ENCODE measurements at regions not wholly inside any gene's neighbourhood (a gene's known extent, or its start where the extent isn't known, plus 50 kb on each side); places are given as distances from the start of the nearest gene placed in this dataset.

DNA sequence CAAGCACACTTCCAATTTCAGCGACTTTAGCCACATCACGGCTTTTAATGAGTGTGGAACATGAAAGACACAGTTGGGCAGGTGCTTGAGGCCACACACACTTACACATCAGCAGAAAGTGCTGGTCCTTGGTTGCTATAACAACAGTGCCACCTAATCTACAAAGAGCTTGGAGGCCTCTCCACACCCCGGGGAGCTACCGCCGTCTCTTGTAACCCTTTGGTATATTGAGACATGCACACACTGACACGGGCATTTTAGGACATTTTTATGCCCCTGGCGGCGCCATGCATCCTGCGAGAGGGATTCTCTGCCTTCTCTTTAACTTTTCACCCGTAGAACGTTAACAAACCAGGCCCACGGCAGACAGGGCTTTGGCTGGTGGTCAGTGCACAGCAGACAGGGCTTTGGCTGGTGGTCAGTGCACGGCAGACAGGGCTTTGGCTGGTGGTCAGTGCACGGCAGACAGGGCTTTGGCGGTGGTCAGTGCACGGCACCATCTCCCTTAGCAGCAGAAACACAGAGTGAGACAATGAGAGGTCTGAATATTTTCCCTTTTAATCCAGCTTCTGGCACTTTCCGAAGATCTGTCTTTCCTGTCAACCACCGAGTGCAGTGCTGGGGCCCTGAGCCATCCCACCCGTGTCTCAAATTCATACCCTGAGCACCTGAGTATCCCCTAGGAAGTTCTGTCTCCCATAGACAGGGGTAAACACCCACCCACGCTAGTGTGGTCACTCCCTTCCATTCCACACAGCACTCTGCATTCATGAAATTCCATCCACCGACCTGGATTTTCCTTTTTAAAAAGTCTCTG is 116.6 kb upstream of the RPS6KA2 start:
- in situ Hi-C loops (cut with MboI; ENCODE audit: low sequenced_read_pairs): no loop called here
- no peaks in the 10 kb centered on the region for H3K27me3 ChIP-seq (ENCODE audit: low read depth)
- no peaks in the 10 kb centered on the region for H3K4me1 ChIP-seq
- no peaks in the 10 kb centered on the region for H3K36me3 ChIP-seq (replicated peaks)
- DNase-seq (ENCODE audit: low spot score in 2 of 2): no peak
- H3K9me3 ChIP-seq: no peaks in the 10 kb centered on the region
- no peak overlapping the region for H3K4me3 ChIP-seq

DNA sequence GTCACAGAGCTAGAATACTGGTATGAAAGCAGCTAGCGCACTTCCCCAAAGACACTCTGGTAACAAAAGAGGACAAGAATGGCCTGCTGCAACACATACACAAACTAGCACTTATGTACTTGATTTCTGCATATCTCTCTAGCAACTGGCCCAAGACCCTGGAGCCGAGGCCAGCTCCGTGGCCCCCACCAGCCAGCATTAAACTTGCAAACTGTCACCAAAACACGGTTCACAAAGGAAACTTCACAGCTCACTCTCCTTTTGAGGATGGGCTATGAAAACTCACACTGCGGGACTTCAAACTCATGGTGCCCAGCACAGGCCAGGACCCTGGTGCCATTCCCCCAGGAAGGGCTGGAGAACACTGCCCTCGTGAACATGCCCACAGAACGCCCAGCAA is 115.9 kb upstream of the RPS6KA2 start:
- DNase-seq (ENCODE audit: low spot score in 2 of 2): no peak
- no peak overlapping the region for H3K4me3 ChIP-seq
- H3K36me3 ChIP-seq (replicated peaks): no peaks in the 10 kb centered on the region
- in situ Hi-C loops (cut with MboI; ENCODE audit: low sequenced_read_pairs): no loop called here
- no peaks in the 10 kb centered on the region for H3K27me3 ChIP-seq (ENCODE audit: low read depth)
- H3K9me3 ChIP-seq: no peaks in the 10 kb centered on the region
- no peaks in the 10 kb centered on the region for H3K4me1 ChIP-seq

DNA sequence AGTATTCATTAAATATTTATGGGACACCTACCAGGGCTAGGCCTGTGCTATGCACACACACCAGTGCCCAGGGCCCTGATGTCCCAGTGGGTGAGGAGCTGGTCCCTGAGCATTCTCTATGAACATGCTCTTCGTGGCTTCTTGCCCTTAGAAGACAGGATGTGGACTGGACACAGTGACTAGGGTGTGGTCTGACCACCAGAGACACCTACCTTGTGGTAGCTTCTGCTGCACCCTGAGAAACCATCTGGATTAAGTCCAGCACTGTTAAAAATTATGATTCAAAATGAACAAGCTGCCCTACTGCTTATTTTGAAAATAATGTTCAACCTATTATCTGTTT is 112.9 kb upstream of the RPS6KA2 start:
- H3K4me1 ChIP-seq: no peaks in the 10 kb centered on the region
- in situ Hi-C loops (cut with MboI; ENCODE audit: low sequenced_read_pairs): no loop called here
- H3K27me3 ChIP-seq (ENCODE audit: low read depth): no peaks in the 10 kb centered on the region
- no peaks in the 10 kb centered on the region for H3K36me3 ChIP-seq (replicated peaks)
- no peak overlapping the region for H3K4me3 ChIP-seq
- DNase-seq (ENCODE audit: low spot score in 2 of 2): no peak
- no peaks in the 10 kb centered on the region for H3K9me3 ChIP-seq

DNA sequence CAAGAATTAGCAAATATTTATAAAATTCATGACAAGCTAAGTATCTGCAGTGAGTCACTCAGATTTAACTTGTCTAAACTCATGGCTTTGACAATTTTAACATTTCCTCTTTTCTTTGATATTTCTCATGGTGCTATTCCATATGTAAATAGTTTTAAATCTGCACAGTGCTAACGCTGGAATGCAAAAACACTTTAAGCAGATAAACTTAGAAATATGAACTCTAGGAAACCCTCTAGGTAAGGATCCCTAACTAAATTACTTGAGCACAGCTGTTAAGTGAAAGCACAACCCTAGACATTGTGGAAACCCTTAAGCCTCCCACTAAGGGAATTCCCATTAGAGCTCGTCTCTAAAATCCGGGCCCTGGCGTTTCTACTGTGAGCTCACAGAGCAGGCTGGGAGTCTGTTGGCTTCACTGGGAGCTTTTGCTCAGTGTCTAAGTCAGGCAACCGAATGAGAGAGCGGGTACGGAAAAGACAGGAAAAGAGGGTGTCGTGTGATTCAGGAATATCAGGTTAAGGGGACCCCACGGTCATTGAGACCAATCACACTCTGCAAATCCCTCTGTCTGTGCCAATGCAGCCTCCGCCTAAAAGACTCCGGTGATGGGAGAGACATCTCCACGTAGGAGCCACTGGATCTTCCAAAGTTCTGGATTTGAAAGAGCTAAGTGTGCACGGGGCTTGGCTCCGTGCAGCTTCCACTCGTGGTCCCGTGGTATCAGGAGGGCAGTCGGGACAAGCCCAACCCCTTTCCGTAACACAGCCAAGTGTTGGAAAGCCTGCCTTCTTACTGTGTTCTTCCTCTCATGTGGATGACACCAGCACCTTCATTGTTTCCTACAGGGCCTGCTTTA is 112.3 kb upstream of the RPS6KA2 start:
- DNase-seq (ENCODE audit: low spot score in 2 of 2): no peak
- Histone ChIP-seq H3K36me3 (replicated peaks) (no peaks in the 10 kb centered on the region), H3K9me3 (no peaks in the 10 kb centered on the region), H3K4me3 (no peak overlapping the region), H3K4me1 (no peaks in the 10 kb centered on the region), H3K27me3 (ENCODE audit: low read depth) (no peaks in the 10 kb centered on the region)
- in situ Hi-C loops (cut with MboI; ENCODE audit: low sequenced_read_pairs): no loop called here

DNA sequence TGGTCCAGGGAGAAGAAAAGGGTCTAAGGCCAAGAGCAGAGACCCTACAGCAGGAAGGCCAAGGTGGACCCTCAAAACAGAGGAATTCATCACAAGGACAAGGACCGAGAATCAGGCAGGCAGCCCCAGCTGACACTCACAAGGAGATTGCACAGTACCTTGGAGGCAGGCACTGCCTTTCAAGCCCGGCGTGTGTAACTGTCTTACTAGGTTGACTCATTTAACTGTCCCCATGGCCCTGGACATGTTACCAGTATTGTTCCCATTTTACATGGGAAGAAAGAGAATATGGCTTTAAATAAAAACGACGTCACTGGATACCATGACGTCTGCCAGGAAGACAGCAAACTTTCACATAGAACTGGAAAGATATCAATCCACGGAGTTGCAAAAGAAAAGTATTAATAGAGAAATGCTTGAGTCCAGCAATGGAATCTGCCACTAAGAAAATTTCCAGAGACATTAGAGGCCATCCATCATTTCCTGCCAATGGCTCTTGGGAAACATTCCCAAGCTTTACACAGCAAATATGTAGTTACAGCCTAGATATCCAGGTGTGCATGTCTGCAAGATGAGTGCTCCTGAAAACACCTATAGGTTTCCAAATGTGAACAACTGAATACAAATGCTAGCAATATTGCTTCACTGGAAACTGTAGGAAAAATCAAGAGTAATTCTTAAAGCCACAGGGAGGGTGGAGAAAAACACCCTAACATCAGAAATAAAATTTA is 111.5 kb upstream of the RPS6KA2 start:
- in situ Hi-C loops (cut with MboI; ENCODE audit: low sequenced_read_pairs): no loop called here
- Histone ChIP-seq H3K4me3 (no peak overlapping the region), H3K4me1 (no peaks in the 10 kb centered on the region), H3K9me3 (no peaks in the 10 kb centered on the region), H3K36me3 (replicated peaks) (no peaks in the 10 kb centered on the region), H3K27me3 (ENCODE audit: low read depth) (no peaks in the 10 kb centered on the region)
- DNase-seq (ENCODE audit: low spot score in 2 of 2): no peak

DNA sequence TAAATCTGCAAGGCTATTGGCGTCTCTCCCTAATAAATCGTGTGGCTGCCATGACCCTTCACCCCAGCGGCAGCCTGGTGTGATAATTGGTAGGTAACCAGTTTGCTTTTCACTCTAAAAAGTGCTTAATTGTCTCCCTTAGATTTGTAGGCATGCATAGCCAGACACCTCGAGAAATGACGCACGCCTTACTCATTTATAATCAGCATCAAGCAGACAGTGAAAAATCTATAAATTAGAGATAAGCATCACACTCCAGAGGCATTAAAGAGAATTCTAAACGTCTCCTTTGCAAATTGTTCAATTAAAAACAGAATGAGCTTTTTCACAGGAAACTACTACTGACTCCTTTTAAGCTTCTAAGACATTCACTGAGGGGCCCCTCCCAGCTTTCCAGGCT is 110.2 kb upstream of the RPS6KA2 start:
- Histone ChIP-seq H3K9me3 (no peaks in the 10 kb centered on the region), H3K36me3 (replicated peaks) (no peaks in the 10 kb centered on the region), H3K4me1 (no peaks in the 10 kb centered on the region), H3K27me3 (ENCODE audit: low read depth) (no peaks in the 10 kb centered on the region), H3K4me3 (no peak overlapping the region)
- DNase-seq (ENCODE audit: low spot score in 2 of 2): no peak
- in situ Hi-C loops (cut with MboI; ENCODE audit: low sequenced_read_pairs): no loop called here

DNA sequence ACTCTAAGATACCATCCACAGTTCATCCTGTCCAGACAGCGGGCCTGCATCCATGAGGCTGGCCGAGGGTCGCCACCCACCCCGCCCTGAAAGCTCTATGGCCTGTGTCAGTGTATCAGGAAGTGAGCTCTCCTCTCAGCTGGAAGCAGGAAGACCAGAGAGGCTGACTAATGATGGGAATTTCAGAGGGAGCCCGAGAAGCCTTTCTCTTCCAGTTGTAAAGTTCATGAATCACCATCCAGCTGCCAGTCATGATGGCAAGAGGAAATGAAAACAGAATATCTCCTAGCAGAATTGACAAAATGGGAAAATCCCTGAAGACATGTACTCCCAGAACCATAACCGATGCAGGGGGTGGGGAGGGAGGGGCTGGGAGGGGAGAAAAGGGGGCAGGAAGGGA is 109.6 kb upstream of the RPS6KA2 start:
- DNase-seq (ENCODE audit: low spot score in 2 of 2): no peak
- H3K4me3 ChIP-seq: no peak overlapping the region
- in situ Hi-C loops (cut with MboI; ENCODE audit: low sequenced_read_pairs): no loop called here

DNA sequence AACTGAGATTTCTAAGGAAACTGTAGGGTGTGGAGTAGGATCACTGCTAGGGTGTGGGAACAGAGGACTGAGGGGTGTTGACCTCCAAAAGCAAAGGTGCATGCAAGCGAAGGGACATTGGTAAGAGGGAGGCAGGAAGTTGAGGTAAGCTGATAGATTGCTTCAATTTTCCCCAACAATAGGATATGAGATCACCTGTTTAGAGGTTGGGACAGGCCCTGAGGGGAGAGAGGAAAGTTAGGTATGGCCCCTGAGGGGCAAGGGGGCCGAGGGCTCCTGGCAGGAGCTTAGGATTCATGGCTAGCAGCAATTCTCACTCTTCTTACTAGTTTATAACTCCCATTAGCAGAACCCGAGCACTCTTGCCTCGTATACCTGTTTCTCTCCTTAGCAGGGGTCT is 106.8 kb upstream of the RPS6KA2 start:
- Histone ChIP-seq H3K36me3 (replicated peaks) (no peaks in the 10 kb centered on the region), H3K27me3 (ENCODE audit: low read depth) (no peaks in the 10 kb centered on the region), H3K9me3 (no peaks in the 10 kb centered on the region), H3K4me3 (no peak overlapping the region), H3K4me1 (no peaks in the 10 kb centered on the region)
- in situ Hi-C loops (cut with MboI; ENCODE audit: low sequenced_read_pairs): no loop called here
- no peak for DNase-seq (ENCODE audit: low spot score in 2 of 2)

More for the DNA sequence above, 109.6 kb upstream of the RPS6KA2 start:
- Histone ChIP-seq H3K4me1 (no peaks in the 10 kb centered on the region), H3K36me3 (replicated peaks) (no peaks in the 10 kb centered on the region), H3K9me3 (no peaks in the 10 kb centered on the region), H3K27me3 (ENCODE audit: low read depth) (no peaks in the 10 kb centered on the region)

DNA sequence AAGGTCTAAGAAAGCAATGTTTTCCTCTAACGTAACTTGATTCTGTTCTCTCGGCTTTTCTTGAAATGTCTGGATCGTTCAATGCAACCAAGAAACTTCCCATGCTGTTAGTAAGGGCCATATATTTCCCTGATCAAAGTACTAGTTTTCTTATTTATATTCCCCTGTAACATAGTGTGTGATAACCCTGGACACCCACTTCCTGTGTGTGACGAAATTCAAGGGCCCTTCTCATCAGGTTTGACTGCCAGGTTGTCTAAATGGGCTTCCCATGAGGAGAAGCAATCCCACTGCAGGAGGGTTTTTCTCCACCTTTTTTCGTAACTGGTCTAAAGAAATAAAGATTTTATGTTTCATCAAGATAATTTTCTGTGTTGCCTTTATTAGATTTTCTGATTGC is 102.6 kb upstream of the RPS6KA2 start:
- Histone ChIP-seq H3K9me3 (no peaks in the 10 kb centered on the region), H3K4me1 (peaks cover 6% of the 10 kb centered on the region), H3K36me3 (replicated peaks) (no peaks in the 10 kb centered on the region), H3K4me3 (no peak overlapping the region), H3K27me3 (ENCODE audit: low read depth) (no peaks in the 10 kb centered on the region)
- in situ Hi-C loops (cut with MboI; ENCODE audit: low sequenced_read_pairs): no loop called here
- no peak for DNase-seq (ENCODE audit: low spot score in 2 of 2)

DNA sequence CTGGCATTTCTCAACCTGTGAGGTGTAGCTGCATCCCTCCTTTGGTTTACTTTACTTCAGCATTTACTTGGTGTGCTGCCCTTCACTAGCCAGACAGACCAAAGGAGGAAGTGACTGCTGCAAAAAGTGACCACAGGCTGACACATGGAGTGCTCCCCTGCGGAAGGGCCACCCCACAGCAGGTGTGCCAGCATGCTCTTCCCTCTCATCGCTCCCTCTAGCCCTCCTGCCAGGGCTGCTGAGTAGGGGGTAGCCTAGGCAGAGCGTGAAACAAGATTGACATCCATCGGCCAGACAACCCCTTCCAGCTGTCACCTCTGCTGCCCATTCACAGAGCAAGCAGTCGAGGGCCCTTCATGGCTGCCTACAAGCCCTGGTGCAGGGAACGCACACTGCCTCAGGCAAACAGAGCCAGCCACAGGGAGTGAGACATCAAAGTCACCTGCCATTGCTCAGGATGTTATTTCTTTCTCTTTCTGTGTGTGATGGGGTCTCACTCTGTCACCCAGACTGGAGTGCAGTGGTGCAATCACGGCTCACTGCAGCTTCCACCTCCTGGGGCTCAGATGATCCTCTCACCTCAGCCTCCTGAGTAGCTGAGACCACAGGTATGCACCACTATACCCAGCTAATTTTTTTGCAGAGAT is 102.0 kb upstream of the RPS6KA2 start:
- no peak for DNase-seq (ENCODE audit: low spot score in 2 of 2)
- Histone ChIP-seq H3K27me3 (ENCODE audit: low read depth) (no peaks in the 10 kb centered on the region), H3K36me3 (replicated peaks) (no peaks in the 10 kb centered on the region), H3K4me3 (no peak overlapping the region), H3K4me1 (peaks cover 11% of the 10 kb centered on the region), H3K9me3 (no peaks in the 10 kb centered on the region)
- in situ Hi-C loops (cut with MboI; ENCODE audit: low sequenced_read_pairs): no loop called here

DNA sequence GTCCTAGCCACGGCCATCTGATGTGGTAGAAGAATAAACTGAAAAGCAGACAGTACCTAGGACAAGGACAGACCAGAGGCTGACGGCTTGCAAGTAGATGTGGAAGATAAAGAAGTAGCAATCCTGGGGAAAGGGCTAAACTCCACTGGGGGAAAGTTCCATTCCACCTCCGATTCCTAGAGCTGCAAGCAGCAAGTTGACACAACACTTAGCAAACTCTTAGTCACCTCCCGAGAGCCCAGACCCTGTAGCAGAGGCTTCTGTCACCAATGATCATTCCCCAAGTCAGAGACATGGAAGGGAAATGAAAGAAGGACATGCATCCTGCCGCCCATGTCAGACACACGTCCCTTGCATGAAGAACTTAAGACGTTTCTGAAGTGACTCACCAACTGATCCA is 99.2 kb upstream of the RPS6KA2 start:
- Histone ChIP-seq H3K9me3 (no peaks in the 10 kb centered on the region), H3K27me3 (ENCODE audit: low read depth) (no peaks in the 10 kb centered on the region), H3K4me3 (no peak overlapping the region), H3K4me1 (peaks cover 13% of the 10 kb centered on the region), H3K36me3 (replicated peaks) (no peaks in the 10 kb centered on the region)
- in situ Hi-C loops (cut with MboI; ENCODE audit: low sequenced_read_pairs): no loop called here
- no peak for DNase-seq (ENCODE audit: low spot score in 2 of 2)

DNA sequence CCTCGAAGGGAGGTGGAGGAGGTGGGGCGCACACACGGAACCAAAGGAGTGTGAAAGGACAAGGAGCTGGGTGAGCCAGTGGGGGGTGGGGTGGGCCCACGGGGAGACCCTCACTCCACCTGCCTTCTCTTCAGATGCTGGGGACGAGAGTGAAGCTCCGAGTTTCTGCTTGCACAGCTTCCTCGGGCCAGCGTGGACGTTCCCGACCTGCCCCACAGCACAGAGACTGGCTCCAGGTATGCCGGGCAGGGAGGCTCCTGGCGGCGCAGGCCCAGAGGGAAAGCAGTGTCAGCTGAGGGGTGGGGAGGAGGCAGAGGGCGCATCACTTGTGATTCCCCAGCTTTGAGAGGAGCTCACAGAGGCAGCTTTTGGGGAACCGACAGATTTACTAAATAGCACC is 98.5 kb upstream of the RPS6KA2 start:
- DNase-seq (ENCODE audit: low spot score in 2 of 2): no peak
- H3K27me3 ChIP-seq (ENCODE audit: low read depth): no peaks in the 10 kb centered on the region
- H3K36me3 ChIP-seq (replicated peaks): no peaks in the 10 kb centered on the region
- in situ Hi-C loops (cut with MboI; ENCODE audit: low sequenced_read_pairs): no loop called here
- no peak overlapping the region for H3K4me3 ChIP-seq
- peaks cover 13% of the 10 kb centered on the region for H3K4me1 ChIP-seq
- H3K9me3 ChIP-seq: no peaks in the 10 kb centered on the region

DNA sequence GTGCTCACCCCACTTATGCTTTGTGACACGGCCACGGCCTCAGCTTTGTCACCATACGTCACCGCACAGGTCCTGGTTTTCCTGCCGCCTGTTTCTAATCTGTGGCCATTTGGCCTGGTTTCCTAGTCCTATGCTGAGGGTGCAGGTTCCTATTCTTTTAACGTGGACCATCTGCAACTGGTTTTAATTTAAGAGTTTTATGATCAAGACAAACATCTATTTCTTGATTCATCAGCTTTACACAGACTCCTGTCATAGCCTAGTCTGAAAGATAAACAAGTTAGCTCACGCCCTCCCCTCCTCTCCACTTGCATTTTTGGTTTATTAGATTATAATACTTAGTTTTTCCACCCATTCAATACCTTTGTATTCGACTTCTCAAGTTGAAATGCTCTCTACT is 97.5 kb upstream of the RPS6KA2 start:
- H3K4me1 ChIP-seq: peaks cover 13% of the 10 kb centered on the region

More for the DNA sequence above, 97.5 kb upstream of the RPS6KA2 start:
- Histone ChIP-seq H3K36me3 (replicated peaks) (no peaks in the 10 kb centered on the region), H3K27me3 (ENCODE audit: low read depth) (no peaks in the 10 kb centered on the region), H3K9me3 (no peaks in the 10 kb centered on the region), H3K4me3 (no peak overlapping the region)
- in situ Hi-C loops (cut with MboI; ENCODE audit: low sequenced_read_pairs): no loop called here
- DNase-seq (ENCODE audit: low spot score in 2 of 2): peak; percentile 10 to 34
